ENCODE measurements at regions not wholly inside any gene's neighbourhood (a gene's known extent, or its start where the extent isn't known, plus 50 kb on each side); places are given as distances from the start of the nearest gene placed in this dataset.
"Not testable (repeated sequence)": the region's sequence is repeated elsewhere in the genome, so short reads cannot be mapped to it uniquely, and the experiment has no call there.

DNA sequence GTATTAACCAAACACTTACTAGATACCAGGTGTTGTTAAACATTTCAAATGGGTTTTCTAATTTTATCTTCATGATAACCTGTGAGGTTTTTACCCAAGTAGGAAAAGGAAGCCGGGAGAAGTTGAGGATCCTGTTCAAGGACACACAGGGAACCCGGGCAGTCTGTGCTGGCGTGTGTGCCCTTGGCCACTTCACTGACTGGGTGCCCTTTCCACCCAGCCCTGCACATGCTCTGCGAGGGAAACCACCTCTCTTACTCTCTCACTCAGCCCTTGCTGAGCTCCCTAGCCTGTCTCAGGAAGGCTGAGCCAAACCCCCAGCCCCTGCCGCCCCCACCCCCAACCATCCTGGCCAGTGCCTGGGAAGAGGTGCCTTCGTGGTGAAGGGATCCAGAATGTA is 51.8 kb downstream of the TEX44 start:
- Mint-ChIP-seq H3K27me3 (peaks cover 10% of the 10 kb centered on the region), H3K9me3 (no peaks in the 10 kb centered on the region), H3K36me3 (ENCODE audit: low read depth) (no peaks in the 10 kb centered on the region), H3K4me3 (no peak overlapping the region), H3K27ac (no peak overlapping the region), H3K4me1 (ENCODE audit: low read depth) (peaks cover 31% of the 10 kb centered on the region)
- intact Hi-C loops (cut with micrococcal nuclease) = no loop called here

DNA sequence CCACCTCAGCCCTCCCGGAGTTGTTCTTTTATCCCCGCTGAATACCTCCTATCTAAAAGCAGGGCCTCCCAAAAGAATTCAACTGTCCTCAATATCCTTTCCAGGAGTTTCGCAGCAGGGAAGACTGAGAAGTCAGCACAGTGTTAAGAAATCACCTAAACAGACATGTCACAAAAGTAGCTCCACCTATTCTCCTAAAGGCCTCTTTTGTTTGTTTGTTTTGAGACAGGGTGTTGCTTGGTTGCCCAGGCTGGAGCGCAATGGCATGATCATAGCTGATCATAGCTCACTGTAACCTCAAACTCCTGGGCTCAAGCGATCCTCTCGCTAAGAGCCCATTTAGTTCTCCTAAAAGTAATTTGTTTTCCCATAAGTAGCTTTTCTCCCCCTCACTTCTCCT is 53.8 kb downstream of the TEX44 start:
- H3K4me3 Mint-ChIP-seq = no peak overlapping the region

DNA sequence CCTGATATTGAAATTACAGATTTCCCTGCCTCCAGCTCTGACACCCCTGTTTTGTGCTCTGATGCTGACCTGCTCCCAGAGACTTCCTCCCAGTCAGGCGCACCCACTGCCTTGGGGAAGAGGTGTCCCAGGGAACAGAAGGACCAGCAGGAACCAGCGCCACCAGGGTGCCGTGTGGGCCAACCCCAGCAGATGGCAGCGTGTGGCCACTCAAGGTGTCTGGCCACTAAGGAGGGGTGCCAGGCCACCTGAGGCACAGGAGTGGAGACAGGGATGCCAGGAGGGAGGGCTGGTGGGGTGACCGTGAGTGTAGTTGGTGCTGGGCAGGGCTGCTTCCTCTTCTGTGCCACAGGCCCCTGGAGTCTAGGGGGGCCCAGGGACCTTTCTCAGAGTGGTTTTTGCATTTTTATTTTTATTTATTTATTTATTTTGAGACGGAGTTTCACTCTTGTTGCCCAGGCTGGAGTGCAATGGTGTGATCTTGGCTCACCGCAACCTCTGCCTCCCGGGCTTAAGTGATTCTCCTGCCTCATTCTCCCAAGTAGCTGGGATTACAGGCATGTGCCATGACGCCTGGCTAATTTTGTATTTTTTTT is 56.0 kb downstream of the TEX44 start:
- intact Hi-C loops (cut with micrococcal nuclease) = loop anchor here (1.0 kb wide), 1 partner anchor 27 kb away; no protein-coding TSS in a partner anchor
- no peaks in the 10 kb centered on the region for H3K9me3 Mint-ChIP-seq
- no peak overlapping the region for H3K4me3 Mint-ChIP-seq
- H3K27me3 Mint-ChIP-seq = peaks cover 1% of the 10 kb centered on the region
- no peak overlapping the region for H3K27ac Mint-ChIP-seq
- H3K4me1 Mint-ChIP-seq (ENCODE audit: low read depth) = peaks cover 6% of the 10 kb centered on the region
- no peaks in the 10 kb centered on the region for H3K36me3 Mint-ChIP-seq (ENCODE audit: low read depth)

More for the DNA sequence above, 53.8 kb downstream of the TEX44 start:
- H3K36me3 Mint-ChIP-seq (ENCODE audit: low read depth) = no peaks in the 10 kb centered on the region
- no peak overlapping the region for H3K27ac Mint-ChIP-seq
- no peaks in the 10 kb centered on the region for H3K9me3 Mint-ChIP-seq
- intact Hi-C loops (cut with micrococcal nuclease) = no loop called here
- peaks cover 19% of the 10 kb centered on the region for H3K4me1 Mint-ChIP-seq (ENCODE audit: low read depth)
- peaks cover 6% of the 10 kb centered on the region for H3K27me3 Mint-ChIP-seq

DNA sequence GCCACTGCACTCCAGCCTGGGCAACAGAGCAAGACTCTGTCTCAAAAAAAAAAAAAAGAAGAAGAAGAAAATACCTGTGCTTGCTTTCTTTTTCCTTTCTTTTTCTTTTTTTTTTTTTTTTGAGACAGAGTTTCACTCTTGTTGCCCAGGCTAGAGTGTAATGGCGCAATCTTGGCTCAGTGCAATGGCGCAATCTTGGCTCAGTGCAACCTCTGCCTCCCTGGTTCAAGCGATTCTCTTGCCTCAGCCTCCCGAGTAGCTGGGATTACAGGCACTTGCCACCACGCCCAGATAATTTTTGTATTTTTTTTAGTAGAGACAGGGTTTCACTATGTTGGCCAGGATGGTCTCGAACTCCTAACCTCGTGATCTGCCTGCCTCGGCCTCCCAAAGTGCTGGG is 56.8 kb upstream of the PTMA start:
- intact Hi-C loops (cut with micrococcal nuclease); H3K4me1 Mint-ChIP-seq (ENCODE audit: low read depth); H3K9me3 Mint-ChIP-seq; H3K27me3 Mint-ChIP-seq; H3K27ac Mint-ChIP-seq; H3K36me3 Mint-ChIP-seq (ENCODE audit: low read depth); H3K4me3 Mint-ChIP-seq: not testable (repeated sequence)

DNA sequence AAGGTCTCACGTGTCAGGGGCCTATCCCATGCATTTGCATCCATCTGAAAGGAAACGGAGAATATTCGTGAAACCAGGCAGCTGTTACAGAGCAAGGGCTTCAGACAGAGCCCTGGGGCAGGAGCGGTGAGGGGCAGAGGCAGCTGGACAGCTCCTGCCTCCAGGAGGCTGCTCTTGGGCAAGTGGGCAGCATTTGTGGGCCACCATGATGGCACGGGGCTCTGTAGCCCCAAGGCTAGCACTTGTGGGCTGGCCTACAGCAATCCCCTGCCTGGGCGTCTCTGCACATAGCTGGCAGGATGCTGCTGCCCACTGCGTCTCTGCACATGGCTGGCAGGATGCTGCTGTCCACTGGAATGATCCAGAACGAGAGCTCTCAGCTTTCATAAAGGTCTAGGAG is 52.8 kb upstream of the PTMA start:
- no peaks in the 10 kb centered on the region for H3K36me3 Mint-ChIP-seq (ENCODE audit: low read depth)

DNA sequence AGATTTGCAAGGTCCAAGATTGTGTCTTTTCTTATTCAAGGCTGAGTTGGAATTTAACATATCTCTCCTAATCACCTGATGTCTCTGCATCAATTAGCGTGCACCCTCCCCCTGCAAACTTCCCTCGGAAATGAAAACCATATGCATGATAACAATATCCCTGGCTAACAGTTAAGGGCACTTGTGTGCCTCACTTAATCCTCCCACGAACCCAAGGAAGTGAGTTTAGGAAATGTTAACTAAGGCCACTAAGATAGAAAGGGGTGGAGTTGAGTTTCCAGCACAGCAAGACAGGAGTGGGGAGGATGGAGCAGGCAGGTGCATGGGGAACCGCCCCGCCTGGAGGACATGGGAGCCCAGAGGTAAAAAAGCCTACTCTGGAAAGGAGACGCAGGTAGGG is 52.4 kb upstream of the PTMA start:
- no peak overlapping the region for H3K27ac Mint-ChIP-seq
- no peaks in the 10 kb centered on the region for H3K4me1 Mint-ChIP-seq (ENCODE audit: low read depth)
- H3K27me3 Mint-ChIP-seq = peaks cover 2% of the 10 kb centered on the region
- no peaks in the 10 kb centered on the region for H3K36me3 Mint-ChIP-seq (ENCODE audit: low read depth)
- H3K9me3 Mint-ChIP-seq = no peaks in the 10 kb centered on the region
- intact Hi-C loops (cut with micrococcal nuclease) = no loop called here
- no peak overlapping the region for H3K4me3 Mint-ChIP-seq

More for the DNA sequence above, 52.8 kb upstream of the PTMA start:
- intact Hi-C loops (cut with micrococcal nuclease) = no loop called here
- no peak overlapping the region for H3K4me3 Mint-ChIP-seq
- H3K27ac Mint-ChIP-seq = no peak overlapping the region
- no peaks in the 10 kb centered on the region for H3K4me1 Mint-ChIP-seq (ENCODE audit: low read depth)
- H3K27me3 Mint-ChIP-seq = peaks cover 2% of the 10 kb centered on the region
- H3K9me3 Mint-ChIP-seq = no peaks in the 10 kb centered on the region

All from dendritic cell treated with granulocyte-macrophage colony-stimulating factor and Interleukin-4, amounts not matched to agents 40 ng/mL and 50 ng/mL, for 4 days (primary cell).